Cardiac fibroblast (primary cell): ENCODE measurements at regions not wholly inside any gene's neighbourhood (a gene's known extent, or its start where the extent isn't known, plus 50 kb on each side); places are given as distances from the start of the nearest gene placed in this dataset.
"Not testable (repeated sequence)": the region's sequence is repeated elsewhere in the genome, so short reads cannot be mapped to it uniquely, and the experiment has no call there.

ENCODE experiments used
- DNase-seq, 2 donors: peaks; one replicate each; pipeline versions ENCODE4 v3.0.0 to v3.0.0-alpha.2; 2010; ENCODE audit warnings: low read depth in 2 of 2
- H3K4me3 ChIP-seq, 2 donors: replicated peaks in 1 of 2; 1 replicate in 1 of 2; 2 replicates in 1 of 2; pipeline ENCODE4 v1.5.1; 2011; ENCODE audit warnings: low read depth in 2 of 2, low read length in 2 of 2, mild to moderate bottlenecking in 2 of 2, moderate library complexity in 1 of 2
- TF ChIP-seq, protein P1 (sequence below): IDR thresholded peaks from one replicate; pipeline ENCODE4 v1.5.1; 2011; ENCODE audit warnings: low read depth, mild to moderate bottlenecking, low read length, inconsistent platforms

- H3K4me3 ChIP-seq, result no peak overlapping the region
- DNase-seq, result no peak
- TF ChIP-seq, protein P1, sequence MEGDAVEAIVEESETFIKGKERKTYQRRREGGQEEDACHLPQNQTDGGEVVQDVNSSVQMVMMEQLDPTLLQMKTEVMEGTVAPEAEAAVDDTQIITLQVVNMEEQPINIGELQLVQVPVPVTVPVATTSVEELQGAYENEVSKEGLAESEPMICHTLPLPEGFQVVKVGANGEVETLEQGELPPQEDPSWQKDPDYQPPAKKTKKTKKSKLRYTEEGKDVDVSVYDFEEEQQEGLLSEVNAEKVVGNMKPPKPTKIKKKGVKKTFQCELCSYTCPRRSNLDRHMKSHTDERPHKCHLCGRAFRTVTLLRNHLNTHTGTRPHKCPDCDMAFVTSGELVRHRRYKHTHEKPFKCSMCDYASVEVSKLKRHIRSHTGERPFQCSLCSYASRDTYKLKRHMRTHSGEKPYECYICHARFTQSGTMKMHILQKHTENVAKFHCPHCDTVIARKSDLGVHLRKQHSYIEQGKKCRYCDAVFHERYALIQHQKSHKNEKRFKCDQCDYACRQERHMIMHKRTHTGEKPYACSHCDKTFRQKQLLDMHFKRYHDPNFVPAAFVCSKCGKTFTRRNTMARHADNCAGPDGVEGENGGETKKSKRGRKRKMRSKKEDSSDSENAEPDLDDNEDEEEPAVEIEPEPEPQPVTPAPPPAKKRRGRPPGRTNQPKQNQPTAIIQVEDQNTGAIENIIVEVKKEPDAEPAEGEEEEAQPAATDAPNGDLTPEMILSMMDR, result no peak
Observed at GRCh38 chr3:164030194-164030593, 1048.1 kb downstream of the SI start.

DNA sequence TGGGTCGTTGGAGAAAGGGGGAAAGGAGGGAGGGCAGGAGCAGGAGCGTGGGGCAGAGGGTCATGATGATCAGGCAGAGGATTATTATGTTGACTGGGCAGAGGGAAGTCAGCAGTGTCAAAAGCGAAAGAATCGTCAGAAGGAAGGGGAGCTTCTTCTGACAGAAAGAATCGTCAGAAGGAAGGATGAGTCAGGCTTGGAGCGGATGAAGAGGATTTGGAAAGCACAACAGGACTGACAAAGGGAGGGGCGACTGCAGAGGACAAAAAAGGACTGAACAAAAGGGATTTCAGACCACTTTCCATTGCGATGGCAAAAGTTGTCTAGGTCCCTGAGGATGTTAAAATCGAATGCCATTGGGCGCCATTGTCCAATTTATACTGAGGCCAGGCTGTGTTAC, 1053.5 kb downstream of the SI start:
- DNase-seq, result no peak
- no peak overlapping the region for H3K4me3 ChIP-seq
- TF ChIP-seq, protein P1, result no peak

- TF ChIP-seq, protein P1, result no peak
- H3K4me3 ChIP-seq, result no peak overlapping the region
Observed at GRCh38 chr3:164023480-164023879, 1054.8 kb downstream of the SI start.

GRCh38 chr3:164018500-164018899, 1059.8 kb downstream of the SI start:
- no peak for DNase-seq
- TF ChIP-seq, protein P1, result no peak
- no peak overlapping the region for H3K4me3 ChIP-seq

More at GRCh38 chr3:164023480-164023879, 1054.8 kb downstream of the SI start:
- no peak for DNase-seq

DNA sequence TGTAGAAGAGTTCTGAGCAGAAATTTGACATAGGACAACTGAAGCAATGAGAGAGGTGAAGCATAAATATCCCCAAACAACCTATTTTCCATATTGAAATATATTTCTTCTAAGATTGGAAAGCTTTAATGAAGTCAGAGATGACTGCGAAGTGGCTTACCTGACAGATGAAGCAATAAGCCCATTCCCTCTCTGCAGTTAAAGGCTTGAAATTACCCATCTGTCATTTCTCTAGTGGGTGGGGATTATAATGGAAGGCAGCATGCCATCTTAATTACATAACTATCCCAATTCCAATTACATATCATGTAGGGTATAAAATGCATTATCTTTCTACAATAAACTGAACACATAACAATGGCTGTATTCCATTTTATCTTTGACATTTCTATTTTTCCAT, 1070.5 kb downstream of the SI start:
- no peak overlapping the region for H3K4me3 ChIP-seq
- DNase-seq, result no peak
- TF ChIP-seq, protein P1, result no peak

DNA sequence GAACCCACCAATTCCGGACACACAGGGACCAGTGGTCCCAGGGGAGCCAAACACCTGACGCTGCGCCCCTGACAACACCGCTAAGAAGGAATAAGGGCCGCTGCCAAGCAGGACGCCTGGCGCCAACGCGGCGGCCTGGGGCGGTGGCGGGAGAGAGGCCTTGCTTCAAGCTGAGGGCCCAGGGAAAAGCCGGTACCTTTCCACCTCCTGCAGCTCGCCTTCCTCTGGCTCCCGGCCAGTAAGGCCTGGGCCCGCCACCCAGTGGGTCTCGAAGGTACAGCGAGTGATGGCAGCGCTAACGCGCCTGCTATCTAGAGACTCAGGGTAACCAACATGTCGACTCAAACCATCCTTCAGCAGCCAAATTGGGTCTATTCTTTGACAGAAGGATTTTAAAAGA, 1074.1 kb downstream of the SI start:
- no peak for DNase-seq
- H3K4me3 ChIP-seq, result no peak overlapping the region
- TF ChIP-seq, protein P1, result no peak

DNA sequence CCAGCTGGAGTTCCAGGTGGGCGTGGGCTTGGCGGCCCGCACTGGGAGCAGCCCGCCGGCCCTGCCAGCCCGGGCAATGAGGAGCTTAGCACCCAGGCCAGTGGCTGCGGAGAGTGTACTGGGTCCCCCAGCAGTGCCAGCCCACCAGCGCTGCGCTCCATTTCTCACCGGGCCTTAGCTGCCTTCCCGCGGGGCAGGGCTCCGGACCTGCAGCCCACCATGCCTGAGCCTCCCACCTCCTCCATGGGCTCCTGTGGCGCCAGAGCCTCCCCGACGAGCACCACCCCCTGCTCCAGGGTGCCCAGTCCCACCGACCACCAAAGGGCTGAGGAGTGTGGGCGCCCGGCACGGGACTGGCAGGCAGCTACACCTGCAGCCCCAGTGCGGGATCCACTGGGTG, 1075.3 kb downstream of the SI start:
- DNase-seq, H3K4me3 ChIP-seq: not testable (repeated sequence)
